ENCODE measurements at regions not wholly inside any gene's neighbourhood (a gene's known extent, or its start where the extent isn't known, plus 50 kb on each side); places are given as distances from the start of the nearest gene placed in this dataset.

DNA sequence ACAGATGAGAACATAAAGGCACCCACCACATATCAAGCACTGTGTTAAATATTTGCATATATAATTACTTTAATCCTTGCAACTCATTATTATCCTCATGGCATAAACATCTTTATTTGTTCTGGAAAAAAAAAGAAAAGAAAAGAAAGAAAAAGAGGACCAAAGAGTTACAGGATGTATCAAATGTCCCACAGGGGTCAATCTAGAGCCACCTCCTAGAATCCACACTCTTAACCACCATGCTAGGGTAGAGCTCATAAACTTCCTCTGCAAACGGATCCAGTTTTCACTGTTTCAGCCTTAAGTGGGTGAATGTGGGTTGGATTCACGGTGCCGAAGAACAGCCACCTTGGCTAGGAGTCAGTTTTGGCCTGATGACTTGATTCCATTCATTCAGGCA, 171.1 kb upstream of the PPARGC1A start:
- H3K27ac ChIP-seq (ENCODE audit: low read depth, low read length), result no peak overlapping the region
- no peaks in the 10 kb centered on the region for H3F3A ChIP-seq (ENCODE audit: insufficient read depth)
- H3K9ac ChIP-seq (ENCODE audit: low read length), result no peak overlapping the region
- H4K20me1 ChIP-seq (ENCODE audit: low read depth, low read length), result no peaks in the 10 kb centered on the region
- H3K27me3 ChIP-seq (ENCODE audit: low read length), result no peaks in the 10 kb centered on the region
- TF ChIP-seq, protein P1, sequence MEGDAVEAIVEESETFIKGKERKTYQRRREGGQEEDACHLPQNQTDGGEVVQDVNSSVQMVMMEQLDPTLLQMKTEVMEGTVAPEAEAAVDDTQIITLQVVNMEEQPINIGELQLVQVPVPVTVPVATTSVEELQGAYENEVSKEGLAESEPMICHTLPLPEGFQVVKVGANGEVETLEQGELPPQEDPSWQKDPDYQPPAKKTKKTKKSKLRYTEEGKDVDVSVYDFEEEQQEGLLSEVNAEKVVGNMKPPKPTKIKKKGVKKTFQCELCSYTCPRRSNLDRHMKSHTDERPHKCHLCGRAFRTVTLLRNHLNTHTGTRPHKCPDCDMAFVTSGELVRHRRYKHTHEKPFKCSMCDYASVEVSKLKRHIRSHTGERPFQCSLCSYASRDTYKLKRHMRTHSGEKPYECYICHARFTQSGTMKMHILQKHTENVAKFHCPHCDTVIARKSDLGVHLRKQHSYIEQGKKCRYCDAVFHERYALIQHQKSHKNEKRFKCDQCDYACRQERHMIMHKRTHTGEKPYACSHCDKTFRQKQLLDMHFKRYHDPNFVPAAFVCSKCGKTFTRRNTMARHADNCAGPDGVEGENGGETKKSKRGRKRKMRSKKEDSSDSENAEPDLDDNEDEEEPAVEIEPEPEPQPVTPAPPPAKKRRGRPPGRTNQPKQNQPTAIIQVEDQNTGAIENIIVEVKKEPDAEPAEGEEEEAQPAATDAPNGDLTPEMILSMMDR (IDR thresholded peaks at IDR 0.05; ENCODE audit: insufficient read depth, low read length, poor library complexity, severe bottlenecking), result no peak
- TF ChIP-seq EZH2phosphoT487 (conservative IDR thresholded peaks at IDR 0.05; ENCODE audit: low read length), result no peak
- no peak overlapping the region for H2AFZ ChIP-seq (ENCODE audit: low read depth, low read length, severe bottlenecking)
- H3K9me3 ChIP-seq (ENCODE audit: insufficient read depth, low read length), result no peaks in the 10 kb centered on the region
- H3K4me3 ChIP-seq (ENCODE audit: insufficient read depth, low read length, poor library complexity, severe bottlenecking), result no peak overlapping the region
- H3K79me2 ChIP-seq (ENCODE audit: insufficient read depth, low read length), result no peaks in the 10 kb centered on the region
- H3K36me3 ChIP-seq (ENCODE audit: low read length), result no peaks in the 10 kb centered on the region
- no peak overlapping the region for H3K4me2 ChIP-seq (ENCODE audit: low read depth, low read length, poor library complexity, severe bottlenecking)
- no peaks in the 10 kb centered on the region for H3K9me2 ChIP-seq (replicated peaks; ENCODE audit: insufficient read depth, low read length)

DNA sequence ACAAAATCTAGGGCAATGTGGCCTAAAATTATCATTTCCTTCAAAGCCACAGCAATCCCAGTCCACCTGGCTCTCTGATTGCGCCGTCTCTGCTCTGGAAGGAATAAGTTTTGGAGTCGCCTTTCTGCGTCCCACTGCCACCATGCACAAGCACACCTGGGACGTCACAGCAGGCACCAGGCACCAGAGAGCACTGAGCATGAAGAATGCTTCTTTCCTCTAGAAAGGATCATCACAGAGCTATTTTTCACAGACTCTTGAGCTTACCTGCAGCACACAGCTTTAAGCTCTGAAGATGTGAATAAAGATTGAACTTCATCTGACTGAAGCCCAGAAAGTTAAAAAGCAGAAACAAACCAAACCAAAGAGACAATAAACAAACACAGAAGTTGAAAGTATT, 170.0 kb upstream of the PPARGC1A start:
- H3K9me2 ChIP-seq (replicated peaks; ENCODE audit: insufficient read depth, low read length), result no peaks in the 10 kb centered on the region
- no peak overlapping the region for H3K9ac ChIP-seq (ENCODE audit: low read length)
- H3K36me3 ChIP-seq (ENCODE audit: low read length), result no peaks in the 10 kb centered on the region
- no peaks in the 10 kb centered on the region for H3K9me3 ChIP-seq (ENCODE audit: insufficient read depth, low read length)
- no peak overlapping the region for H3K4me2 ChIP-seq (ENCODE audit: low read depth, low read length, poor library complexity, severe bottlenecking)
- H3K27ac ChIP-seq (ENCODE audit: low read depth, low read length), result no peak overlapping the region
- no peaks in the 10 kb centered on the region for H4K20me1 ChIP-seq (ENCODE audit: low read depth, low read length)
- H3K79me2 ChIP-seq (ENCODE audit: insufficient read depth, low read length), result no peaks in the 10 kb centered on the region
- no peaks in the 10 kb centered on the region for H3F3A ChIP-seq (ENCODE audit: insufficient read depth)
- H3K27me3 ChIP-seq (ENCODE audit: low read length), result no peaks in the 10 kb centered on the region
- no peak overlapping the region for H2AFZ ChIP-seq (ENCODE audit: low read depth, low read length, severe bottlenecking)
- no peak overlapping the region for H3K4me3 ChIP-seq (ENCODE audit: insufficient read depth, low read length, poor library complexity, severe bottlenecking)
- no peak for TF ChIP-seq EZH2phosphoT487 (conservative IDR thresholded peaks at IDR 0.05; ENCODE audit: low read length)
- TF ChIP-seq, protein P1 (IDR thresholded peaks at IDR 0.05; ENCODE audit: insufficient read depth, low read length, poor library complexity, severe bottlenecking), result no peak

DNA sequence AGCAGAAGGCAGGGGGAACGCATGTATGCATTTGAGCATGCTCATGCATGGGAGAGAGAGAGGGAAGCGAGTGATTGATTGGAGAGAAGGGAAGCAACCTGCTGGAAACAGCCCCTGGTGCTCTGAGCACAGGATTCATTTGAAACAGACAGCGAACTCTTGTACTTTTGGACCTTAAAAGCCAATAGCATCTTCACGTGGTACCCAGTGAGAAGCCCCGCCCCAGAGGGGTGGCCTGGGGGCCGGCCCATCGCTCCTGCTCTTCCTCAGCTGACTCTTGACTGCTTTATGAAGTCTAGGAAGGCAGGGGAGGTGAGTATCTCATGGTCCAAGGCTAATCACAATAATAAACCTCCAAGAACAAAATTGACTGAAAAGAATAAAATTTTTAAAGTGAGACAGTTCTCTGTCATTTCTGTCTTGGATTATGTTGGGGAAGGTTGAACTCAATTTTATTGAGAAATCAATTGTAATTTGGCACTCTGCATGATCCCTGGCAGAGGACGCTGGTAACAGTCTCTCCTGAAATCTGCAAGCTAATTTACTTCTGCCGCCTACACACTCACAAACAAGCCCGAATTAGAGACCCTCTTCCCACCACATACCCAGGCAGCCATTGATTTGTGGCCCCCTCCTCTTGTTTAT, 168.2 kb upstream of the PPARGC1A start:
- no peaks in the 10 kb centered on the region for H3K9me2 ChIP-seq (replicated peaks; ENCODE audit: insufficient read depth, low read length)
- H2AFZ ChIP-seq (ENCODE audit: low read depth, low read length, severe bottlenecking), result no peak overlapping the region
- H3K27ac ChIP-seq (ENCODE audit: low read depth, low read length), result no peak overlapping the region
- no peak for TF ChIP-seq EZH2phosphoT487 (conservative IDR thresholded peaks at IDR 0.05; ENCODE audit: low read length)
- TF ChIP-seq, protein P1 (IDR thresholded peaks at IDR 0.05; ENCODE audit: insufficient read depth, low read length, poor library complexity, severe bottlenecking), result no peak
- H3K79me2 ChIP-seq (ENCODE audit: insufficient read depth, low read length), result no peaks in the 10 kb centered on the region
- no peaks in the 10 kb centered on the region for H3K36me3 ChIP-seq (ENCODE audit: low read length)
- no peak overlapping the region for H3K4me2 ChIP-seq (ENCODE audit: low read depth, low read length, poor library complexity, severe bottlenecking)
- no peak overlapping the region for H3K9ac ChIP-seq (ENCODE audit: low read length)
- H3K9me3 ChIP-seq (ENCODE audit: insufficient read depth, low read length), result no peaks in the 10 kb centered on the region
- no peaks in the 10 kb centered on the region for H4K20me1 ChIP-seq (ENCODE audit: low read depth, low read length)
- H3F3A ChIP-seq (ENCODE audit: insufficient read depth), result no peaks in the 10 kb centered on the region
- no peaks in the 10 kb centered on the region for H3K27me3 ChIP-seq (ENCODE audit: low read length)
- no peak overlapping the region for H3K4me3 ChIP-seq (ENCODE audit: insufficient read depth, low read length, poor library complexity, severe bottlenecking)

All from SU-DHL-6 (cell line).